ENCODE measurements at regions not wholly inside any gene's neighbourhood (a gene's known extent, or its start where the extent isn't known, plus 50 kb on each side); places are given as distances from the start of the nearest gene placed in this dataset.

- TF ChIP-seq RAD51 (IDR thresholded peaks at IDR 0.05; ENCODE audit: borderline replicate concordance) (no peak), SP4 (CRISPR knock-in tag; IDR thresholded peaks at IDR 0.05) (no peak), ZNF879 (CRISPR knock-in tag; IDR thresholded peaks at IDR 0.05) (no peak), ZNF781 (CRISPR knock-in tag; IDR thresholded peaks at IDR 0.05; ENCODE audit: borderline replicate concordance, not compliant biosample characterization) (no peak), GABPA (IDR thresholded peaks at IDR 0.05; ENCODE audit: low read depth, low read length) (no peak), GABPA (CRISPR knock-in tag; IDR thresholded peaks at IDR 0.05; ENCODE audit: low read depth) (no peak)
Measured at GRCh38 chr1:221206076-221206475, 326.8 kb downstream of the HLX start (continued).

- intact Hi-C loops (cut with micrococcal nuclease; ENCODE audit: unreplicated experiment) = no loop called here
- FAIRE-seq (no peak), DNase-seq (ENCODE audit: low spot score) (no peak), ATAC-seq (no peak)
- Histone ChIP-seq H4K20me1 (ENCODE audit: insufficient read depth, low read length) (no peaks in the 10 kb centered on the region), H3K9ac (ENCODE audit: insufficient read depth, low read depth, low read length) (no peak overlapping the region), H3K79me2 (ENCODE audit: insufficient read depth, low read length) (no peaks in the 10 kb centered on the region), H3K27me3 (ENCODE audit: control insufficient read depth in 1 of 2, insufficient read depth in 2 of 2, low read length in 2 of 2) (no peaks in the 10 kb centered on the region), H3K4me2 (ENCODE audit: low read depth, low read length) (no peak overlapping the region), H3K27ac (ENCODE audit: extremely low read length, insufficient read depth, low read length) (no peak overlapping the region), H3K4me1 (ENCODE audit: insufficient read depth, low read length) (no peaks in the 10 kb centered on the region), H2AFZ (ENCODE audit: low read length) (no peak overlapping the region), H3K9me3 (ENCODE audit: low read length) (no peaks in the 10 kb centered on the region), H3K36me3 (replicated peaks in 1 of 2; ENCODE audit: control insufficient read depth in 1 of 2, insufficient read depth in 2 of 2, low read length in 2 of 2) (no peaks in the 10 kb centered on the region), H3K4me3 (replicated peaks in 1 of 3; ENCODE audit: insufficient read depth in 1 of 3, low read depth in 2 of 3, low read length in 3 of 3) (no peak overlapping the region)
- 1% methylated on average over 5 of the region's 5 CpGs for WGBS (ENCODE audit: low lambda C conversion rate)
- in situ Hi-C loops (cut with HindIII; ENCODE audit: extremely low pct_ligation_motif_present, low pct_unique_long_range_greater_than_20kb) = no loop called here
- no TSS peak for BruUV-seq (replicated peaks)
- ChIA-PET CTCF (ENCODE audit: low intra/inter-chr PET ratio, low total read pairs) (no interaction called here), POLR2A (no interaction called here)
- TF ChIP-seq BRD4 (CRISPR knock-in tag; IDR thresholded peaks at IDR 0.05) = no peak
- no peak for TF ChIP-seq ZNF276 (CRISPR knock-in tag; IDR thresholded peaks at IDR 0.05; ENCODE audit: low read depth)
- TF ChIP-seq ATF3 (CRISPR knock-in tag; IDR thresholded peaks at IDR 0.05) = no peak
- TF ChIP-seq RBAK (CRISPR knock-in tag; IDR thresholded peaks at IDR 0.05) = no peak
- no peak for TF ChIP-seq NR3C1 (CRISPR knock-in tag; IDR thresholded peaks at IDR 0.05)
- no peak for TF ChIP-seq ZSCAN21 (CRISPR knock-in tag; IDR thresholded peaks at IDR 0.05; ENCODE audit: borderline replicate concordance)
- no peak for TF ChIP-seq IRF1 (CRISPR knock-in tag; IDR thresholded peaks at IDR 0.05; ENCODE audit: low read depth)
- TF ChIP-seq ZBTB34 (CRISPR knock-in tag; IDR thresholded peaks at IDR 0.05) = no peak
- no peak for TF ChIP-seq PCBP1 (IDR thresholded peaks at IDR 0.05; ENCODE audit: borderline replicate concordance, low read depth, low read length)
- no peak for TF ChIP-seq RNF219 (CRISPR knock-in tag; IDR thresholded peaks at IDR 0.05)
- TF ChIP-seq ZNF782 (CRISPR knock-in tag; IDR thresholded peaks at IDR 0.05; ENCODE audit: borderline replicate concordance) = no peak
- TF ChIP-seq JUN (CRISPR knock-in tag; IDR thresholded peaks at IDR 0.05) = no peak
- TF ChIP-seq HNRNPL (IDR thresholded peaks at IDR 0.05; ENCODE audit: low read depth, low read length) = no peak
- TF ChIP-seq POLR2AphosphoS2 (IDR thresholded peaks at IDR 0.05; ENCODE audit: low read depth, low read length) = no peak
Measured at GRCh38 chr1:221212926-221213325, 333.7 kb downstream of the HLX start.

Measured in HepG2 (cell line).